Keratinocyte (primary cell): ENCODE measurements at regions not wholly inside any gene's neighbourhood (a gene's known extent, or its start where the extent isn't known, plus 50 kb on each side); places are given as distances from the start of the nearest gene placed in this dataset.

Experiments
- DNase-seq: peaks from one replicate; pipeline ENCODE4 v3.0.0-alpha.2; 2011; ENCODE audit warnings: low read depth, missing footprints, low spot score
- FAIRE-seq: peaks from 2 replicates; lab custom pipeline; 2011; peaks lifted over from hg19 to GRCh38; lab: Jason Lieb, UNC
- H2AFZ ChIP-seq: 2 replicates; pipeline ENCODE4 v1.6.0; 2012; ENCODE audit warnings: low read length, control low read depth, inconsistent platforms; ENCODE audit not compliant: control insufficient read depth
- H3K27ac ChIP-seq: 2 replicates; pipeline ENCODE4 v1.5.1; 2011; ENCODE audit warnings: low read length; ENCODE audit not compliant: control insufficient read depth, insufficient read depth
- H3K27me3 ChIP-seq: 3 replicates; pipeline ENCODE4 v1.6.0; 2011; ENCODE audit warnings: low read length; ENCODE audit not compliant: control insufficient read depth, insufficient read depth; ENCODE audit errors: extremely low read depth
- H3K36me3 ChIP-seq, 2 experiments: 2 replicates in 1 of 2; 3 replicates in 1 of 2; pipeline ENCODE4 v1.5.1; 2011; ENCODE audit warnings: low read length in 2 of 2, mild to moderate bottlenecking in 1 of 2; ENCODE audit not compliant: control insufficient read depth in 2 of 2, insufficient read depth in 2 of 2; ENCODE audit errors: extremely low read depth in 1 of 2
- H3K4me1 ChIP-seq: 3 replicates; pipeline ENCODE4 v1.5.1; 2011; ENCODE audit warnings: low read length; ENCODE audit not compliant: control insufficient read depth, insufficient read depth; ENCODE audit errors: extremely low read depth
- H3K4me2 ChIP-seq: 3 replicates; pipeline ENCODE4 v1.6.0; 2011; ENCODE audit warnings: low read depth, low read length; ENCODE audit not compliant: control insufficient read depth, insufficient read depth; ENCODE audit errors: extremely low read depth
- H3K4me3 ChIP-seq, 3 experiments: fragments of 200-600 bp in 1 of 3; sonication (generic) in 1 of 3; 2 replicates in 2 of 3; 3 replicates in 1 of 3; pipeline ENCODE4 v1.5.1; 2011 to 2016; ENCODE audit warnings: low read length in 3 of 3, mild to moderate bottlenecking in 3 of 3, control low read depth in 2 of 3, inconsistent platforms in 1 of 3, low read depth in 1 of 3, mixed read lengths in 1 of 3, mixed run types in 1 of 3, moderate library complexity in 1 of 3; ENCODE audit not compliant: control insufficient read depth in 2 of 3, insufficient read depth in 2 of 3; ENCODE audit errors: extremely low read depth in 1 of 3
- H3K79me2 ChIP-seq: 2 replicates; pipeline ENCODE4 v1.6.0; 2012; ENCODE audit warnings: low read length; ENCODE audit not compliant: control insufficient read depth, insufficient read depth
- H3K9ac ChIP-seq: 3 replicates; pipeline ENCODE4 v1.6.0; 2011; ENCODE audit warnings: low read length; ENCODE audit not compliant: control insufficient read depth, insufficient read depth; ENCODE audit errors: extremely low read depth
- H3K9me1 ChIP-seq: 3 replicates; pipeline ENCODE4 v1.6.0; 2011; ENCODE audit warnings: low read length; ENCODE audit not compliant: control insufficient read depth, insufficient read depth; ENCODE audit errors: extremely low read depth
- H3K9me3 ChIP-seq: 2 replicates; pipeline ENCODE4 v1.5.1; 2012; ENCODE audit warnings: low read depth, low read length; ENCODE audit not compliant: control insufficient read depth
- H4K20me1 ChIP-seq: 3 replicates; pipeline ENCODE4 v1.6.0; 2011; ENCODE audit warnings: low read length; ENCODE audit not compliant: control insufficient read depth, insufficient read depth; ENCODE audit errors: extremely low read depth
- EZH2 ChIP-seq: IDR thresholded peaks from one replicate; pipeline ENCODE4 v1.6.1; 2012; ENCODE audit warnings: inconsistent platforms, mild to moderate bottlenecking, low read length, moderate library complexity
- dilution Hi-C: fragments of 300-500 bp; cut with MboI; formaldehyde crosslinking; loops from one replicate; pipeline ENCODE4 v1.7.0; 2020; ENCODE audit warnings: low sequenced_read_pairs; ENCODE audit not compliant: extremely low pct_ligation_motif_present
- TF ChIP-seq, protein P1 (sequence below), 3 experiments: IDR thresholded peaks in 1 of 3; conservative IDR thresholded peaks in 1 of 3; optimal IDR thresholded peaks in 1 of 3; 2 replicates in 2 of 3; 3 replicates in 1 of 3; pipeline versions ENCODE3 to v1.5.1; 2011; ENCODE audit warnings: low read length in 3 of 3, mild to moderate bottlenecking in 3 of 3, moderate library complexity in 2 of 3, control low read depth in 1 of 3, inconsistent platforms in 1 of 3; ENCODE audit not compliant: insufficient read depth in 2 of 3; ENCODE audit errors: extremely low read depth in 1 of 3

DNA sequence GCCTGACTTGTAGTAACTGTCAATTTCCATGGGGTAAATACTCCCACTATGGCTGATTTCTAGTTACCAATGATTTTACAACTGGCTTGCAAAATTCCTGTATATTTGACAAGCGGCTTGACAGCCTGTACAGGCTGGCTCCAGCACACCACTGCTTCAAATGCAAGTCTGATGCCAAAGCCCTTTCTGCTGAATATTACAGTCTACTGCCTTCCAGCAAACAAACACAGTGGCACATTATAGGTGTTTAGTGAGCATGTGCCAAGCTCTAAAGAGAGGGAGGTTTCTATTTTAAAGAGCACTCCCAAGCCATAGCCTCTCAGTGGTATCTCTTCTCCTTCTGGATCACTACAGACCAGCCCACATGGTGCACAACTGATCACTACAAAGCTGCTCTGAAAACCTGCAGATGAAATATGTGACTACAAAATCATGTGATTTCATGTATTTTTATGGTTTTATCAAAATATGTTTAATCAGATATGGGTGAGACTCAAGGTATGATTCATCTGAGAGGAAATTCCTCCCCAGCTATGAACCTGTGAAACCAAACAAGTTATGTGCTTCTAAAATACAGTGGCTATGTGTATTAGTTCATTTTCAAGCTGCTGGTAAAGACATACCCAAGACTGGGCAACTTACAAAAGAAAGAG, 101.5 kb downstream of the RPAP3 start:
- H3K79me2 ChIP-seq: no peaks in the 10 kb centered on the region
- no peaks in the 10 kb centered on the region for H3K36me3 ChIP-seq
- H4K20me1 ChIP-seq: no peaks in the 10 kb centered on the region
- no peak overlapping the region for H3K27ac ChIP-seq
- no peak overlapping the region for H3K4me3 ChIP-seq
- no peak overlapping the region for H2AFZ ChIP-seq
- H3K9me1 ChIP-seq: no peaks in the 10 kb centered on the region
- no peak overlapping the region for H3K9ac ChIP-seq
- H3K4me2 ChIP-seq: peak overlapping the region; percentile 9
- H3K9me3 ChIP-seq: no peaks in the 10 kb centered on the region
- H3K4me1 ChIP-seq: peaks cover 9% of the 10 kb centered on the region
- no peak for TF ChIP-seq EZH2
- TF ChIP-seq, protein P1, sequence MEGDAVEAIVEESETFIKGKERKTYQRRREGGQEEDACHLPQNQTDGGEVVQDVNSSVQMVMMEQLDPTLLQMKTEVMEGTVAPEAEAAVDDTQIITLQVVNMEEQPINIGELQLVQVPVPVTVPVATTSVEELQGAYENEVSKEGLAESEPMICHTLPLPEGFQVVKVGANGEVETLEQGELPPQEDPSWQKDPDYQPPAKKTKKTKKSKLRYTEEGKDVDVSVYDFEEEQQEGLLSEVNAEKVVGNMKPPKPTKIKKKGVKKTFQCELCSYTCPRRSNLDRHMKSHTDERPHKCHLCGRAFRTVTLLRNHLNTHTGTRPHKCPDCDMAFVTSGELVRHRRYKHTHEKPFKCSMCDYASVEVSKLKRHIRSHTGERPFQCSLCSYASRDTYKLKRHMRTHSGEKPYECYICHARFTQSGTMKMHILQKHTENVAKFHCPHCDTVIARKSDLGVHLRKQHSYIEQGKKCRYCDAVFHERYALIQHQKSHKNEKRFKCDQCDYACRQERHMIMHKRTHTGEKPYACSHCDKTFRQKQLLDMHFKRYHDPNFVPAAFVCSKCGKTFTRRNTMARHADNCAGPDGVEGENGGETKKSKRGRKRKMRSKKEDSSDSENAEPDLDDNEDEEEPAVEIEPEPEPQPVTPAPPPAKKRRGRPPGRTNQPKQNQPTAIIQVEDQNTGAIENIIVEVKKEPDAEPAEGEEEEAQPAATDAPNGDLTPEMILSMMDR (optimal IDR thresholded peaks at IDR 0.05 in 1 of 3, IDR thresholded peaks at IDR 0.05 in 1 of 3, conservative IDR thresholded peaks at IDR 0.05 in 1 of 3; ENCODE audit: extremely low read depth in 1 of 3, insufficient read depth in 2 of 3, low read length in 3 of 3): no peak
- dilution Hi-C loops: no loop called here
- no peaks in the 10 kb centered on the region for H3K27me3 ChIP-seq
- FAIRE-seq (peak; percentile 9), DNase-seq (no peak)

DNA sequence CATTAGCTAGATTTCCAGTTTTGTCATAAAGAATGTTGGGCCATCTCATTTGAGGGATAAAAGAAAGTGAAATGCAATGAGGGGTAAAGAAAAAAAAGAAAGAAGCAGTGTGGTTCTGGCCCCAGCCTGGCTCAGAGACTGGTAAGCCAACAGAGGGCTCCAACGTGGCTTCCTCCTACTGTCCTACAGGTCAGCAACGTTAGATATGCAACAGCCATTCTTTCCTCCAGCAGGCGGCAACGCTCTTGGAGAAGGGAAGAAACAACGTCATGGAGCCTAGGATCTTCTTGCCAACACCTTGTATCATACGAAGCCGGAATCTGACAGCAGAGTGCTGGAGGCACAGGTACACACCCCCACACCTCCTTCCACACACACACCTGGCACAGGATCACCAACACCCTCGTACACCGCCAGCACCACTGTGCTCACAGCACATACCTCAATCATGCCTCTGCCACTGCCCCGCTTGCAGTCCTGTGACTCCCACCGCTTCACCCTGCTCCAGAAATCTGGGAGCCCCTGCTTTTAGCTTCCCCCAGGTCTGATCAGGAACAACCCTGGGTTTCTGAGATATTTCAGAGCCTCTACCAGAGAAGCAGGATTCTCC, 102.8 kb downstream of the RPAP3 start:
- Histone ChIP-seq H3K4me1 (peaks cover 9% of the 10 kb centered on the region), H3K27ac (no peak overlapping the region), H3K9me1 (no peaks in the 10 kb centered on the region), H3K27me3 (no peaks in the 10 kb centered on the region), H4K20me1 (no peaks in the 10 kb centered on the region), H3K79me2 (no peaks in the 10 kb centered on the region), H3K4me3 (no peak overlapping the region), H3K9ac (no peak overlapping the region), H3K9me3 (no peaks in the 10 kb centered on the region), H3K36me3 (no peaks in the 10 kb centered on the region), H2AFZ (no peak overlapping the region), H3K4me2 (no peak overlapping the region)
- no peak for TF ChIP-seq EZH2
- TF ChIP-seq, protein P1 (optimal IDR thresholded peaks at IDR 0.05 in 1 of 3, IDR thresholded peaks at IDR 0.05 in 1 of 3, conservative IDR thresholded peaks at IDR 0.05 in 1 of 3; ENCODE audit: extremely low read depth in 1 of 3, insufficient read depth in 2 of 3, low read length in 3 of 3): peak; percentile 15 to 32 (median 32)
- dilution Hi-C loops: no loop called here
- no peak for FAIRE-seq
- no peak for DNase-seq
